Heart left ventricle (tissue), 16 donors: ENCODE measurements at regions not wholly inside any gene's neighbourhood (a gene's known extent, or its start where the extent isn't known, plus 50 kb on each side); places are given as distances from the start of the nearest gene placed in this dataset.

Experiments
- ATAC-seq, 4 donors: fragments of 200-7000 bp; cut with Tn5 transposase; one replicate each; pipeline ENCODE4 v1.9.1; 2020 to 2022; ENCODE audit warnings: moderate library complexity in 4 of 4, mild to moderate bottlenecking in 3 of 4, moderate number of reproducible peaks in 1 of 4
- DNase-seq, 5 donors: peaks; one replicate each; pipeline ENCODE4 v3.0.0-alpha.2; 2020
- H3K27ac ChIP-seq, 12 donors: fragments of 200-600 bp; sonication (generic) in 4 of 12; one replicate each; pipeline versions ENCODE4 v1.5.0 to v1.8.0; 2016 to 2022; ENCODE audit warnings: mild to moderate bottlenecking in 2 of 12
- H3K27me3 ChIP-seq, 9 donors: fragments of 200-600 bp; sonication (generic) in 2 of 9; one replicate each; pipeline versions ENCODE4 v1.5.1 to v1.8.0; 2016 to 2022; ENCODE audit warnings: mild to moderate bottlenecking in 3 of 9
- H3K36me3 ChIP-seq, 9 donors: fragments of 200-600 bp; sonication (generic) in 2 of 9; one replicate each; pipeline versions ENCODE4 v1.5.0 to v1.8.0; 2018 to 2022; ENCODE audit warnings: mild to moderate bottlenecking in 2 of 9
- H3K4me1 ChIP-seq, 12 donors: fragments of 200-600 bp; sonication (generic) in 4 of 12; one replicate each; pipeline versions ENCODE4 v1.5.0 to v1.8.0; 2016 to 2022; ENCODE audit warnings: mild to moderate bottlenecking in 3 of 12
- H3K4me3 ChIP-seq, 12 donors: fragments of 200-600 bp; sonication (generic) in 4 of 12; one replicate each; pipeline versions ENCODE4 v1.5.0 to v1.8.0; 2017 to 2022; ENCODE audit warnings: mild to moderate bottlenecking in 9 of 12, moderate library complexity in 4 of 12
- H3K9me3 ChIP-seq, 12 donors: fragments of 200-600 bp; sonication (generic) in 4 of 12; one replicate each; pipeline versions ENCODE4 v1.5.0 to v1.8.0; 2016 to 2022; ENCODE audit warnings: mild to moderate bottlenecking in 1 of 12
- CTCF ChIP-seq, 12 donors: fragments of 200-600 bp; sonication (generic) in 4 of 12; IDR thresholded peaks; one replicate each; pipeline versions ENCODE4 v1.5.0 to v1.8.0; 2018 to 2022; ENCODE audit warnings: antibody characterized with exemption in 12 of 12, mild to moderate bottlenecking in 5 of 12
- POLR2A ChIP-seq, 2 donors: fragments of 450-650 bp; IDR thresholded peaks; one replicate each; pipeline ENCODE4 v1.6.1; 2017; ENCODE audit warnings: antibody characterized with exemption in 2 of 2, mild to moderate bottlenecking in 2 of 2, moderate library complexity in 2 of 2
- WGBS, 4 donors: extraction: QIAGEN DNeasy Blood & Tissue Kit in 2 of 4; methylation state at CpG; one replicate each; pipeline versions ENCODE4 v1.1.5 to v1.1.7; 2013 to 2018; 5-methylcytosine and 5-hydroxymethylcytosine counted together
- intact Hi-C, 10 donors: fragments of 100-400 bp; cut with DNase I; formaldehyde crosslinking; loops; one replicate each; pipeline versions ENCODE4 v1.11.1 to v1.14.2; 2022
- donor health status: ischemic (EF 13 %, LVEDD 7.1; RV severe dilation, severe dysfunction).
- donor health status: healthy with polysubstance abuse.
- donor health status: DM: no; HTN: yes; CAD: no.
- donor health status: DM: no; HTN: no; CAD: no.
- donor health status: ischemic (EF 25% LVEDD 6.9; RV normal size, moderate dysfunction).
- donor health status: ischemic (EF 25% LVEDD 5.7; RV mildly dilated, moderate dysfunction).
- donor health status: healthy.
- donor health status: DM: yes; HTN: yes; CAD: no.
- donor health status: ischemic (EF 35%, LVEDD 5.7; RV mildly dilated, moderate dysfunction).
- donor health status: nonischemic (EF 11% LVEDD 7.7; RV severe dilation, severe dysfunction).
- donor health status: DM: yes; HTN: yes; CAD: no.
- donor health status: PGD.
- donor health status: ischemic (EF 29% LVEDD 5.4; RV normal size, mild dysfunction).
- donor health status: nonischemic (EF 23%, LVEDD 6.1; RV moderate dilation, normal function).

GRCh38 chr5:56320686-56321085 lies 87.6 kb upstream of the ANKRD55 start:
- Histone ChIP-seq H3K9me3 (no peaks in the 10 kb centered on the region), H3K4me1 (peaks cover 0 to 17% (median 7%) of the 10 kb centered on the region in 12 donors), H3K27ac (peak overlapping the region in 3 of 12 donors; percentile 41 to 56 (median 53)), H3K27me3 (no peaks in the 10 kb centered on the region), H3K4me3 (no peak overlapping the region), H3K36me3 (no peaks in the 10 kb centered on the region)
- ATAC-seq (no peak), DNase-seq (no peak)
- WGBS, 4 donors, result 89 to 98% (median 94%) methylated on average over 3 of the region's 3 CpGs
- intact Hi-C loops, result no loop called here
- TF ChIP-seq POLR2A (IDR thresholded peaks at IDR 0.05) (no peak), CTCF (IDR thresholded peaks at IDR 0.05) (no peak)

GRCh38 chr5:56319526-56320181 lies 86.5 kb upstream of the ANKRD55 start:
- H3K36me3 ChIP-seq, result no peaks in the 10 kb centered on the region
- H3K27me3 ChIP-seq, result no peaks in the 10 kb centered on the region
- peak; percentile 43 to 91 (median 68) for ATAC-seq
- 63 to 73% (median 66%) methylated on average over 19 of the region's 19 CpGs for WGBS, 4 donors
- DNase-seq, result peak; percentile 26 to 77 (median 46)
- TF ChIP-seq POLR2A (IDR thresholded peaks at IDR 0.05) (no peak), CTCF (IDR thresholded peaks at IDR 0.05) (no peak)
- peaks cover 0 to 17% (median 7%) of the 10 kb centered on the region in 12 donors for H3K4me1 ChIP-seq
- H3K9me3 ChIP-seq, result no peaks in the 10 kb centered on the region
- H3K4me3 ChIP-seq, result peak overlapping the region in 4 of 12 donors; percentile 5 to 29 (median 12)
- intact Hi-C loops, result no loop called here
- H3K27ac ChIP-seq, result peak overlapping the region in 11 of 12 donors; percentile 41 to 77 (median 64)

GRCh38 chr5:56317923-56318561 lies 84.9 kb upstream of the ANKRD55 start:
- H3K9me3 ChIP-seq, result no peaks in the 10 kb centered on the region
- WGBS, 4 donors, result 93 to 97% (median 95%) methylated on average over 7 of the region's 7 CpGs
- H3K4me1 ChIP-seq, result peaks cover 0 to 17% (median 7%) of the 10 kb centered on the region in 12 donors
- no peak overlapping the region for H3K4me3 ChIP-seq
- H3K27ac ChIP-seq, result no peak overlapping the region
- no peaks in the 10 kb centered on the region for H3K27me3 ChIP-seq
- H3K36me3 ChIP-seq, result no peaks in the 10 kb centered on the region
- intact Hi-C loops, result no loop called here
- no peak for DNase-seq
- TF ChIP-seq CTCF (IDR thresholded peaks at IDR 0.05), result no peak
- TF ChIP-seq POLR2A (IDR thresholded peaks at IDR 0.05), result no peak
- ATAC-seq, result no peak

GRCh38 chr5:56316299-56316994 lies 83.3 kb upstream of the ANKRD55 start:
- ATAC-seq, result no peak
- TF ChIP-seq CTCF (IDR thresholded peaks at IDR 0.05) (no peak), POLR2A (IDR thresholded peaks at IDR 0.05) (no peak)

More at GRCh38 chr5:56316299-56316994, 83.3 kb upstream of the ANKRD55 start:
- Histone ChIP-seq H3K27me3 (no peaks in the 10 kb centered on the region), H3K4me3 (no peak overlapping the region), H3K4me1 (peaks cover 0 to 17% (median 7%) of the 10 kb centered on the region in 12 donors), H3K9me3 (no peaks in the 10 kb centered on the region), H3K36me3 (no peaks in the 10 kb centered on the region), H3K27ac (no peak overlapping the region)
- intact Hi-C loops, result no loop called here
- 78 to 92% (median 83%) methylated on average over 4 of the region's 4 CpGs for WGBS, 4 donors
- DNase-seq, result no peak
